ENCODE measurements at regions not wholly inside any gene's neighbourhood (a gene's known extent, or its start where the extent isn't known, plus 50 kb on each side); places are given as distances from the start of the nearest gene placed in this dataset.

DNA sequence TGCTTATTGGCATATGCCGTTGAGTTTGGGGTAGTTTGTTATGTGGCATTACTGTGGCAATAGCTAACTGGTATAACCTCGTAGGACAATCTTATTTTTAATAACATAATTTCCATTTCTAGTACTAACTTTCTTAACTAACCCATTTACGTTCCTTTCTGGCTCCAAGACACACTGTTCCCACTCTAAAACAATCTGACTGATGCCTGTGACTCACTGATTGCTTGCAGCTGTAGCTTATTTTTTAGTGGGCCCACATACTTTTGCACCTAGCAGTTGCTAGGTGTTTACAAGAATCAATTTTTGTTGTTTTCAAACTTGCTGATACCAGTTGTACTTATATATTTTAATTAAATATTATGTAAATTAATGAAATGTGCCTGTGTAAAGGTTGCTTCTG, 52.2 kb downstream of the FAT3 start:
- TF ChIP-seq, protein P1, sequence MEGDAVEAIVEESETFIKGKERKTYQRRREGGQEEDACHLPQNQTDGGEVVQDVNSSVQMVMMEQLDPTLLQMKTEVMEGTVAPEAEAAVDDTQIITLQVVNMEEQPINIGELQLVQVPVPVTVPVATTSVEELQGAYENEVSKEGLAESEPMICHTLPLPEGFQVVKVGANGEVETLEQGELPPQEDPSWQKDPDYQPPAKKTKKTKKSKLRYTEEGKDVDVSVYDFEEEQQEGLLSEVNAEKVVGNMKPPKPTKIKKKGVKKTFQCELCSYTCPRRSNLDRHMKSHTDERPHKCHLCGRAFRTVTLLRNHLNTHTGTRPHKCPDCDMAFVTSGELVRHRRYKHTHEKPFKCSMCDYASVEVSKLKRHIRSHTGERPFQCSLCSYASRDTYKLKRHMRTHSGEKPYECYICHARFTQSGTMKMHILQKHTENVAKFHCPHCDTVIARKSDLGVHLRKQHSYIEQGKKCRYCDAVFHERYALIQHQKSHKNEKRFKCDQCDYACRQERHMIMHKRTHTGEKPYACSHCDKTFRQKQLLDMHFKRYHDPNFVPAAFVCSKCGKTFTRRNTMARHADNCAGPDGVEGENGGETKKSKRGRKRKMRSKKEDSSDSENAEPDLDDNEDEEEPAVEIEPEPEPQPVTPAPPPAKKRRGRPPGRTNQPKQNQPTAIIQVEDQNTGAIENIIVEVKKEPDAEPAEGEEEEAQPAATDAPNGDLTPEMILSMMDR (conservative IDR thresholded peaks at IDR 0.05; ENCODE audit: low read depth in 2 of 2), result no peak
- TF ChIP-seq POLR2AphosphoS5 (IDR thresholded peaks at IDR 0.05; ENCODE audit: low read depth) (no peak), ZNF331 (CRISPR knock-in tag; IDR thresholded peaks at IDR 0.05; ENCODE audit: low read depth) (no peak), EZH2 (IDR thresholded peaks at IDR 0.05; ENCODE audit: low read depth, unreplicated experiment) (no peak), EZH2phosphoT487 (IDR thresholded peaks at IDR 0.05; ENCODE audit: unreplicated experiment) (no peak), CREB1 (CRISPR knock-in tag; IDR thresholded peaks at IDR 0.05; ENCODE audit: low read depth) (no peak), STAT1 (IDR thresholded peaks at IDR 0.05; ENCODE audit: unreplicated experiment) (no peak), JUNB (IDR thresholded peaks at IDR 0.05; ENCODE audit: unreplicated experiment) (no peak)
- TF ChIP-seq, protein P2, sequence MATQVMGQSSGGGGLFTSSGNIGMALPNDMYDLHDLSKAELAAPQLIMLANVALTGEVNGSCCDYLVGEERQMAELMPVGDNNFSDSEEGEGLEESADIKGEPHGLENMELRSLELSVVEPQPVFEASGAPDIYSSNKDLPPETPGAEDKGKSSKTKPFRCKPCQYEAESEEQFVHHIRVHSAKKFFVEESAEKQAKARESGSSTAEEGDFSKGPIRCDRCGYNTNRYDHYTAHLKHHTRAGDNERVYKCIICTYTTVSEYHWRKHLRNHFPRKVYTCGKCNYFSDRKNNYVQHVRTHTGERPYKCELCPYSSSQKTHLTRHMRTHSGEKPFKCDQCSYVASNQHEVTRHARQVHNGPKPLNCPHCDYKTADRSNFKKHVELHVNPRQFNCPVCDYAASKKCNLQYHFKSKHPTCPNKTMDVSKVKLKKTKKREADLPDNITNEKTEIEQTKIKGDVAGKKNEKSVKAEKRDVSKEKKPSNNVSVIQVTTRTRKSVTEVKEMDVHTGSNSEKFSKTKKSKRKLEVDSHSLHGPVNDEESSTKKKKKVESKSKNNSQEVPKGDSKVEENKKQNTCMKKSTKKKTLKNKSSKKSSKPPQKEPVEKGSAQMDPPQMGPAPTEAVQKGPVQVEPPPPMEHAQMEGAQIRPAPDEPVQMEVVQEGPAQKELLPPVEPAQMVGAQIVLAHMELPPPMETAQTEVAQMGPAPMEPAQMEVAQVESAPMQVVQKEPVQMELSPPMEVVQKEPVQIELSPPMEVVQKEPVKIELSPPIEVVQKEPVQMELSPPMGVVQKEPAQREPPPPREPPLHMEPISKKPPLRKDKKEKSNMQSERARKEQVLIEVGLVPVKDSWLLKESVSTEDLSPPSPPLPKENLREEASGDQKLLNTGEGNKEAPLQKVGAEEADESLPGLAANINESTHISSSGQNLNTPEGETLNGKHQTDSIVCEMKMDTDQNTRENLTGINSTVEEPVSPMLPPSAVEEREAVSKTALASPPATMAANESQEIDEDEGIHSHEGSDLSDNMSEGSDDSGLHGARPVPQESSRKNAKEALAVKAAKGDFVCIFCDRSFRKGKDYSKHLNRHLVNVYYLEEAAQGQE (IDR thresholded peaks at IDR 0.05; ENCODE audit: unreplicated experiment), result no peak
- TF ChIP-seq, protein P3, sequence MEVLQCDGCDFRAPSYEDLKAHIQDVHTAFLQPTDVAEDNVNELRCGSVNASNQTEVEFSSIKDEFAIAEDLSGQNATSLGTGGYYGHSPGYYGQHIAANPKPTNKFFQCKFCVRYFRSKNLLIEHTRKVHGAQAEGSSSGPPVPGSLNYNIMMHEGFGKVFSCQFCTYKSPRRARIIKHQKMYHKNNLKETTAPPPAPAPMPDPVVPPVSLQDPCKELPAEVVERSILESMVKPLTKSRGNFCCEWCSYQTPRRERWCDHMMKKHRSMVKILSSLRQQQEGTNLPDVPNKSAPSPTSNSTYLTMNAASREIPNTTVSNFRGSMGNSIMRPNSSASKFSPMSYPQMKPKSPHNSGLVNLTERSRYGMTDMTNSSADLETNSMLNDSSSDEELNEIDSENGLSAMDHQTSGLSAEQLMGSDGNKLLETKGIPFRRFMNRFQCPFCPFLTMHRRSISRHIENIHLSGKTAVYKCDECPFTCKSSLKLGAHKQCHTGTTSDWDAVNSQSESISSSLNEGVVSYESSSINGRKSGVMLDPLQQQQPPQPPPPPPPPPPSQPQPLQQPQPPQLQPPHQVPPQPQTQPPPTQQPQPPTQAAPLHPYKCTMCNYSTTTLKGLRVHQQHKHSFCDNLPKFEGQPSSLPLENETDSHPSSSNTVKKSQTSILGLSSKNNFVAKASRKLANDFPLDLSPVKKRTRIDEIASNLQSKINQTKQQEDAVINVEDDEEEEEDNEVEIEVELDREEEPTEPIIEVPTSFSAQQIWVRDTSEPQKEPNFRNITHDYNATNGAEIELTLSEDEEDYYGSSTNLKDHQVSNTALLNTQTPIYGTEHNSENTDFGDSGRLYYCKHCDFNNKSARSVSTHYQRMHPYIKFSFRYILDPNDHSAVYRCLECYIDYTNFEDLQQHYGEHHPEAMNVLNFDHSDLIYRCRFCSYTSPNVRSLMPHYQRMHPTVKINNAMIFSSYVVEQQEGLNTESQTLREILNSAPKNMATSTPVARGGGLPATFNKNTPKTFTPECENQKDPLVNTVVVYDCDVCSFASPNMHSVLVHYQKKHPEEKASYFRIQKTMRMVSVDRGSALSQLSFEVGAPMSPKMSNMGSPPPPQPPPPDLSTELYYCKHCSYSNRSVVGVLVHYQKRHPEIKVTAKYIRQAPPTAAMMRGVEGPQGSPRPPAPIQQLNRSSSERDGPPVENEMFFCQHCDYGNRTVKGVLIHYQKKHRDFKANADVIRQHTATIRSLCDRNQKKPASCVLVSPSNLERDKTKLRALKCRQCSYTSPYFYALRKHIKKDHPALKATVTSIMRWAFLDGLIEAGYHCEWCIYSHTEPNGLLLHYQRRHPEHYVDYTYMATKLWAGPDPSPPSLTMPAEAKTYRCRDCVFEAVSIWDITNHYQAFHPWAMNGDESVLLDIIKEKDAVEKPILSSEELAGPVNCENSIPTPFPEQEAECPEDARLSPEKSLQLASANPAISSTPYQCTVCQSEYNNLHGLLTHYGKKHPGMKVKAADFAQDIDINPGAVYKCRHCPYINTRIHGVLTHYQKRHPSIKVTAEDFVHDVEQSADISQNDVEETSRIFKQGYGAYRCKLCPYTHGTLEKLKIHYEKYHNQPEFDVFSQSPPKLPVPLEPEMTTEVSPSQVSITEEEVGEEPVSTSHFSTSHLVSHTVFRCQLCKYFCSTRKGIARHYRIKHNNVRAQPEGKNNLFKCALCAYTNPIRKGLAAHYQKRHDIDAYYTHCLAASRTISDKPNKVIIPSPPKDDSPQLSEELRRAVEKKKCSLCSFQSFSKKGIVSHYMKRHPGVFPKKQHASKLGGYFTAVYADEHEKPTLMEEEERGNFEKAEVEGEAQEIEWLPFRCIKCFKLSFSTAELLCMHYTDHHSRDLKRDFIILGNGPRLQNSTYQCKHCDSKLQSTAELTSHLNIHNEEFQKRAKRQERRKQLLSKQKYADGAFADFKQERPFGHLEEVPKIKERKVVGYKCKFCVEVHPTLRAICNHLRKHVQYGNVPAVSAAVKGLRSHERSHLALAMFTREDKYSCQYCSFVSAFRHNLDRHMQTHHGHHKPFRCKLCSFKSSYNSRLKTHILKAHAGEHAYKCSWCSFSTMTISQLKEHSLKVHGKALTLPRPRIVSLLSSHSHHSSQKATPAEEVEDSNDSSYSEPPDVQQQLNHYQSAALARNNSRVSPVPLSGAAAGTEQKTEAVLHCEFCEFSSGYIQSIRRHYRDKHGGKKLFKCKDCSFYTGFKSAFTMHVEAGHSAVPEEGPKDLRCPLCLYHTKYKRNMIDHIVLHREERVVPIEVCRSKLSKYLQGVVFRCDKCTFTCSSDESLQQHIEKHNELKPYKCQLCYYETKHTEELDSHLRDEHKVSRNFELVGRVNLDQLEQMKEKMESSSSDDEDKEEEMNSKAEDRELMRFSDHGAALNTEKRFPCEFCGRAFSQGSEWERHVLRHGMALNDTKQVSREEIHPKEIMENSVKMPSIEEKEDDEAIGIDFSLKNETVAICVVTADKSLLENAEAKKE (CRISPR knock-in tag; IDR thresholded peaks at IDR 0.05), result no peak
- TF ChIP-seq, protein P4, sequence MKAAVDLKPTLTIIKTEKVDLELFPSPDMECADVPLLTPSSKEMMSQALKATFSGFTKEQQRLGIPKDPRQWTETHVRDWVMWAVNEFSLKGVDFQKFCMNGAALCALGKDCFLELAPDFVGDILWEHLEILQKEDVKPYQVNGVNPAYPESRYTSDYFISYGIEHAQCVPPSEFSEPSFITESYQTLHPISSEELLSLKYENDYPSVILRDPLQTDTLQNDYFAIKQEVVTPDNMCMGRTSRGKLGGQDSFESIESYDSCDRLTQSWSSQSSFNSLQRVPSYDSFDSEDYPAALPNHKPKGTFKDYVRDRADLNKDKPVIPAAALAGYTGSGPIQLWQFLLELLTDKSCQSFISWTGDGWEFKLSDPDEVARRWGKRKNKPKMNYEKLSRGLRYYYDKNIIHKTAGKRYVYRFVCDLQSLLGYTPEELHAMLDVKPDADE (IDR thresholded peaks at IDR 0.05), result no peak

All from GM23338 (cell line).